ENCODE measurements at regions not wholly inside any gene's neighbourhood (a gene's known extent, or its start where the extent isn't known, plus 50 kb on each side); places are given as distances from the start of the nearest gene placed in this dataset.
A peak's percentile ranks its signal among the peaks of the same experiment; 100 is the strongest.

- TF ChIP-seq POLR2A (IDR thresholded peaks at IDR 0.05) (peak in 1 of 2 donors; percentile 17), CTCF (IDR thresholded peaks at IDR 0.05 in 4 of 5, conservative IDR thresholded peaks at IDR 0.05 in 1 of 5) (no peak)
These were observed 125.3 kb downstream of the ZFP36L2 start for GRCh38 chr2:43100883-43101662.

Data from gastrocnemius medialis (tissue), 4 donors.